GM21447 (cell line): ENCODE measurements at regions not wholly inside any gene's neighbourhood (a gene's known extent, or its start where the extent isn't known, plus 50 kb on each side); places are given as distances from the start of the nearest gene placed in this dataset.
"Not testable (repeated sequence)": the region's sequence is repeated elsewhere in the genome, so short reads cannot be mapped to it uniquely, and the experiment has no call there.

ENCODE experiments used
- ATAC-seq: cut with Tn5 transposase; IDR thresholded peaks from one replicate; pipeline ENCODE4 v1.9.1; 2021; ENCODE audit not compliant: unreplicated experiment

DNA sequence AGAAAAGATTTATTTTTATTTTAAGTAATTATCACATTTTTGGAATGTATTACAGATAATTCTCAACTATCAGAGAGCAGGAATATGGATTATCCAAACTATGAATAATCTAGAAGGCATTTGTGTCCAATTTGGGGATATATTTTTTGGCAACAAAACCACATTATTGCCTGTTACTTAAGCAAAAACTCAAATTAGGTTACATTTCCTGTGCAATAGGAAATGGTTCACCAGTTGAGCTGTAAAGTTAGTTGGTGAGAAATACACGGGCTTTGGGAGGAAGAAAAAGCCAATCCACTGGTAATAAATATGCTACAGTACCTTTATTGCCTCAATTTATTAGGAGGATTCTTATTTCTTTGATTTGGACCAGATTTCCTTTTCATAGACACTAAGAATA, 1075.2 kb downstream of the PCDH9 start:
- no peak for ATAC-seq

DNA sequence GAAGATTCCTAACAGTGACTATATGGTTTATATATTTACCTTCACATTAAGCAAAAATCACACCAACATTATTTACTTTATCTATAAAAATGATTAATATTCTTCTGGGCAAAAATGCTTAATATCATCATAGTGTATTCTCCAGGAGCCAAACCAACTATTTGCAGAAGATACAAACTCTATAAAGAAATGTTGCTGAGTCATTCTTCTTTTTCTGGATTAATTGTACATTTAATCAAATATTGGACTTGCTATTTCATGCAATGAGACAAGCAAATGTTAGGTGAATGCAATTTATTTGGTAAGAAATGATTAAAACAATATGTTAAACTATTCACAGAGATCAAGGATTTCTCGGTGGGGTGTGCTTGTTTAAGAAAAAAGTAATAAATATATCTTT, 1075.8 kb downstream of the PCDH9 start:
- no peak for ATAC-seq

- no peak for ATAC-seq
These were observed 1077.5 kb downstream of the PCDH9 start for GRCh38 chr13:66152596-66152995.

- ATAC-seq = not testable (repeated sequence)
These were observed 1085.8 kb downstream of the PCDH9 start for GRCh38 chr13:66144357-66144756.

DNA sequence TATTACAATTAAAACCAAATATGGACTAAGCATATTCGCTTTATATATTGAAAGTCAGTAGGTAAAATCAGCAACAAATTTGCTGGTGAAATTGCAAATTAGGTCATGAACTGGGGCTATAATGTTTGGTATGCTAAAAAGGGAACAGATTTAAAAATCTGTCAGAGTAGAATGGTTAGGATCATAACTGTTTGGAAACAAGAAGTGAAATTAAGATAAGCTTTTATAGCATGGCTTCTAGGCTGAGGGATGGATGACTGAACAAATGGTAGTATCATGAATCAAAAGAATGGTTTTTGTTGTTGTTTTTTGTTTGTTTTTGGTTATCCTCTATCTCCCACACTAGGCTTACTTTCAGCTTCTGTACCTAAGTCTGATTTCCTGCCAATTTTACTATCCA, 1090.4 kb downstream of the PCDH9 start:
- no peak for ATAC-seq

- no peak for ATAC-seq
These were observed 1090.9 kb downstream of the PCDH9 start for GRCh38 chr13:66139250-66139649.

DNA sequence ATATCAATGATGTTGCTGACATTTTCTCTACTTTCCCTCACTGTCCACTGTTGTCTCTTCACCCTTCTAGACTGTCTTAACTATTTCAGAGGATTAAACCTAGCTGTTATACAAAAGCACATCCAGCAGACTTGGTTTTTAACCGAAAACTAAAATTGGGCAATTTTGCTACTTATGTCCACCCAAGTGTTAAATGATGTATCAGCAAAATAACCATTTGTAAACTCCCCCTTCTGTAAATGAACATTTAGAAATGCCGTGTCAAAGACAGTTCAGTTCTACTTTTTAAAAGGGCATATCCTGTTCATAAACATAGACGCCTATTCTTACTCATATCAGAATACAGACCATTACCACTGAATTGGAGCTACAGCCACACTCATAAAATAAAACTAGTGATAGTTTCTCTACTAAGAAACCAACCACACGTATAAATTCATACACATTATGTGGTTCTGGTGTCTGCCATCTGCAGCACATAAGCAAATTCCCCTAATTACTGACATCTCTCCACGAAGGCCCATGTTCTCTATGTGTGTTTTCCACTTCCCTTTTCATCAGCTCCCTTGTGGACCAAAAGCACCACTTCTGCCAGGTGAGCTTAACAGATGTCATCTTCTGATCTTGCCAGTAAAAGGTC, 1091.8 kb downstream of the PCDH9 start:
- ATAC-seq = peak; percentile 85

DNA sequence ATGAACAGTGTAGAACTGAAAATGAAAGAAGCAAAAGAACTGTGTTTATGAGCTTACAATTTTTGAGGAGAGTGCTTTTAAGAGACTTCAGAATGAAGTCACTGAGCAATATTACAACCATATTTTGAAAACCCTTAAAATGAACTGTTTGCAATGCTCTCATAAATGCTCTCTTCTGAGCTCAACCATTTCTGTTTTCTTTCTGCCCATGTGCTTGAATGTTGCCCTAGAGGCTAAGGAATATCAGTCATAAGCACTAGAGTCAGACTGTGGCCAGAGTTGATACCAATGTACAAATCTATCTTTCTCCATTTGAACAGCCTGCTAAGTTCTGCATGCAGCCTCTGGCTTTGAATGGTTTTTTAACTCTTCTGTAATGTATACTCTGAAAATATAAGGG, 1092.8 kb downstream of the PCDH9 start:
- no peak for ATAC-seq

GRCh38 chr13:66128692-66129269, 1101.4 kb downstream of the PCDH9 start:
- ATAC-seq = peak; percentile 82

- ATAC-seq = no peak
These were observed 1101.9 kb downstream of the PCDH9 start for GRCh38 chr13:66128201-66128600.

GRCh38 chr13:66117563-66117962, 1112.6 kb downstream of the PCDH9 start:
- ATAC-seq = no peak

GRCh38 chr13:66113882-66114526, 1116.1 kb downstream of the PCDH9 start:
- no peak for ATAC-seq

DNA sequence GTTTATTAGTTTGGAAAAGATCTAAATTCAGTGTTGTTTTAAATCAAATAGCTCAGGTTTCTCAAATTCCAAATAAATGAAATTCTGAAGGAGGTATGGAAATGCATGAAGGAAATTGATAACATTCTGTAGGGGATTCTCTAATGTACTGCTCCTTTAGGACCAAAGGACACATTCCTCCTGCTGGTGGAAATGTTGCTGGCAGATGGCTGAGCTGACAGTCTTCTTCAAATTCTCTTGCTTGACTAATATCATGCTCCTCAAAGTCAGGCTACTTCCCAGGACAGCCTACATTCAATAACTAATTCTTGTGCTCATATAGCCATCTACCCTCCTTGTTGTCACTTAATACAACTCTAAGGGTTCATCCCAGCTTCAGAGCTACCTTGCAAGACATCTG, 1118.5 kb downstream of the PCDH9 start:
- ATAC-seq = no peak

DNA sequence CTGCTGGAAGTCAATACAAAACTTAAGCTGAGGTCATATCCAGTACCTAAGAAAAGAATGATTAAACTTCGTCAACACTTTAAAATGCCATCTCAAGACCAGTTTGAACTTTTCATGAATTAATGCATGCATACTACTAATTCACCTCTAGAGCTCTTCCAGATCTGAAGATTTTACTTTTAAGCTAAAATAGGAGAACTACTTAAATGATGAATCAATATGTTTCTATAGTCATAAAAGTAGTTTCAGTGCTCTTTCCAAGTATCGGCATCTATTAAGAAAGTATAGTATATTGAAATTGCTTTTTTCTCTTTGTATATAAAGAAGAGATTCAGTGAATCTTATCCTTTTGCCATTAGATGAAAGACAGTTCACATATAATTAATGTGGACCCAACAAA, 1123.9 kb downstream of the PCDH9 start:
- ATAC-seq = no peak

DNA sequence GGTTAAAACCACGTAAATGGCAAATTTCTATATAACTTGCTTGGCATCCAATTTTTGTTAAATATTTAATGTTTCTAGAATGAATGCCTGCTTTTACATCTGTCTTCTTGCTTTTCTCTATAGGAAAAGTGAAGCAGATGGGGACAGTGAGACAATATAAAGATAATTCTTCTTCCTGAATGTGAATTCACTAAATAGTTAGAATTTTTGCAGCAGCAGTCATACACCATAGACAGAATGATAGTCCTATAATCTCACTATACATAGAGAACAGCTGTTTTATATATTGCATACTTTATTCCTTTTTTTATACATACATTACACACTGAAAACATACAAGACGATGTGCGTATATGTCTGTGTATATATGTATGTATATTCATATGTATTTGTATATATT, 1127.3 kb downstream of the PCDH9 start:
- ATAC-seq = no peak

DNA sequence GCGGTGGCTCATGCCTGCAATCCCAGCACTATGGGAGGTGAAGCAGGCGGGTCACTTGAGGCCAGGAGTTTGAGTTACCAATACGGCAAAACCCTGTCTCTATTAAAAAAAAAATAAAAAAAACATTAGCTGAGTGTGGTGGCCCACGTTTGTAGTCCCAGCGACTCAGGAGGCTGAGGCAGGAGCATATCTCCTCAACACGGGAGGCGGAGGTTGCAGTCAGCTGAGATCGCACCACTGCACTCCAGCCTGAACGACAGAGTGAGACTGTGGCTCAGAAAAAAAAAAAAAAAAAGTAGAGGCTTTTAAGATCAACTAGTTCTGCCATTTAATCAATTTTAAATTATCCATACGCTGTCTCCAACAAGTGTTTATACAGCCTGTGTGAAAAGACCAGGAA, 1130.3 kb downstream of the PCDH9 start:
- ATAC-seq = no peak

- ATAC-seq = no peak
These were observed 1131.1 kb downstream of the PCDH9 start for GRCh38 chr13:66098931-66099628.

GRCh38 chr13:66089711-66090110, 1140.4 kb downstream of the PCDH9 start:
- no peak for ATAC-seq

DNA sequence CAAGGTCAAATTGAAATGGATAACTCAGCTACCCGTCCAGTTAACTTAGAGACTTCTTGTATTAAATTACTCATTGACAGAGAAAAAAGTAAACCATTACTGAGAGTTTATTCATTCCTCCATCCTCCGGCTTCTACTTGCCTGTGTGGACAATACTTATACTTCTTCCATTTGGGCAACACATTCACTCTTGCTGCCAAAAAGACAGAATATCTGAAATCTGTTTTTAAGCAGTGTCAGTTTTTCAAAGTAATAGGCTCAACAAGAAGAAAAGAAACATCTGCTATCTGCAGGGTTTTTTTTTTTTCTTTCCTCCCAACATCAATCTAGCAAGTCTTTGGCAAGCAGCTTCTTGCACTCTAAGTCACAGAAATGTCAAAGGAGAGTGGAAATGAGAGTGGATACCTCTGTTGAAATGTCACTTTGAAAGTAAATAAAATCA, 1142.8 kb downstream of the PCDH9 start:
- ATAC-seq = no peak

GRCh38 chr13:66077132-66077689, 1152.9 kb downstream of the PCDH9 start:
- ATAC-seq = no peak

GRCh38 chr13:66076417-66076816, 1153.7 kb downstream of the PCDH9 start:
- ATAC-seq = no peak
